GM06990 (cell line): ENCODE measurements at regions not wholly inside any gene's neighbourhood (a gene's known extent, or its start where the extent isn't known, plus 50 kb on each side); places are given as distances from the start of the nearest gene placed in this dataset.

ENCODE experiments used
- DNase-seq: peaks from one replicate; pipeline ENCODE4 v3.0.0-alpha.2; 2011; ENCODE audit not compliant: insufficient read length; ENCODE audit errors: extremely low read depth
- H3K27me3 ChIP-seq: replicated peaks from 2 replicates; pipeline ENCODE4 v1.6.0; 2011; ENCODE audit warnings: low read length; ENCODE audit not compliant: control insufficient read depth, insufficient read depth
- H3K36me3 ChIP-seq: 2 replicates; pipeline ENCODE4 v1.5.1; 2011; ENCODE audit warnings: low read length; ENCODE audit not compliant: control insufficient read depth, insufficient read depth
- H3K4me3 ChIP-seq: replicated peaks from 2 replicates; pipeline ENCODE4 v1.5.1; 2011; ENCODE audit warnings: low read depth, mild to moderate bottlenecking, control low read depth, low read length
- CTCF ChIP-seq: IDR thresholded peaks from 2 replicates; pipeline ENCODE4 v1.5.1; 2011; ENCODE audit warnings: low read length, control low read depth, mild to moderate bottlenecking, inconsistent platforms; ENCODE audit not compliant: insufficient read depth, poor library complexity, severe bottlenecking

- no peak for DNase-seq
- TF ChIP-seq CTCF = no peak
These were observed 202.3 kb upstream of the RAB6C start for GRCh38 chr2:129777146-129777545.

GRCh38 chr2:129777762-129778583 is 201.5 kb upstream of the RAB6C start:
- DNase-seq = no peak

More at GRCh38 chr2:129777146-129777545, 202.3 kb upstream of the RAB6C start:
- Histone ChIP-seq H3K27me3 (no peaks in the 10 kb centered on the region; the same call in none of the 2 replicates), H3K36me3 (no peaks in the 10 kb centered on the region), H3K4me3 (no peak overlapping the region)

GRCh38 chr2:129778584-129778877 is 200.9 kb upstream of the RAB6C start:
- DNase-seq = no peak
- no peak for TF ChIP-seq CTCF
- Histone ChIP-seq H3K27me3 (no peaks in the 10 kb centered on the region; the same call in none of the 2 replicates), H3K36me3 (no peaks in the 10 kb centered on the region), H3K4me3 (no peak overlapping the region)

More at GRCh38 chr2:129777762-129778583, 201.5 kb upstream of the RAB6C start:
- no peaks in the 10 kb centered on the region; the same call in none of the 2 replicates for H3K27me3 ChIP-seq
- no peak for TF ChIP-seq CTCF
- H3K4me3 ChIP-seq = no peak overlapping the region
- H3K36me3 ChIP-seq = no peaks in the 10 kb centered on the region

- no peaks in the 10 kb centered on the region for H3K36me3 ChIP-seq
- no peak overlapping the region for H3K4me3 ChIP-seq
- no peaks in the 10 kb centered on the region; the same call in none of the 2 replicates for H3K27me3 ChIP-seq
- no peak for TF ChIP-seq CTCF
- DNase-seq = no peak
These were observed 199.7 kb upstream of the RAB6C start for GRCh38 chr2:129779783-129780182.

GRCh38 chr2:129780316-129781270 is 198.9 kb upstream of the RAB6C start:
- no peak overlapping the region for H3K4me3 ChIP-seq
- H3K36me3 ChIP-seq = no peaks in the 10 kb centered on the region
- no peaks in the 10 kb centered on the region; the same call in none of the 2 replicates for H3K27me3 ChIP-seq
- no peak for TF ChIP-seq CTCF
- DNase-seq = no peak
